ENCODE measurements at regions not wholly inside any gene's neighbourhood (a gene's known extent, or its start where the extent isn't known, plus 50 kb on each side); places are given as distances from the start of the nearest gene placed in this dataset.

- DNase-seq (ENCODE audit: low spot score in 2 of 2): peak in 1 of 2 donors; percentile 75
- no peak overlapping the region for H3K4me3 ChIP-seq (ENCODE audit: low read depth, poor library complexity, severe bottlenecking)
- TF ChIP-seq POLR2A (IDR thresholded peaks at IDR 0.05): no peak
- 61 to 67% methylated on average over 19 of the region's 19 CpGs for WGBS, 2 donors
- intact Hi-C loops (cut with DNase I; ENCODE audit: low total_unique reads): no loop called here
Measured at GRCh38 chr6:169075211-169075914, 178.3 kb downstream of the THBS2 start.

GRCh38 chr6:169074526-169074925 lies 179.1 kb downstream of the THBS2 start:
- H3K4me3 ChIP-seq (ENCODE audit: low read depth, poor library complexity, severe bottlenecking): no peak overlapping the region
- DNase-seq (ENCODE audit: low spot score in 2 of 2): no peak
- 66 to 73% methylated on average over 4 of the region's 4 CpGs for WGBS, 2 donors
- no peak for TF ChIP-seq POLR2A (IDR thresholded peaks at IDR 0.05)
- TF ChIP-seq CTCF (IDR thresholded peaks at IDR 0.05): no peak
- intact Hi-C loops (cut with DNase I; ENCODE audit: low total_unique reads): no loop called here

- TF ChIP-seq POLR2A (IDR thresholded peaks at IDR 0.05): no peak
- no peak for TF ChIP-seq CTCF (IDR thresholded peaks at IDR 0.05)
- intact Hi-C loops (cut with DNase I; ENCODE audit: low total_unique reads): no loop called here
- 65 to 71% methylated on average over 3 of the region's 3 CpGs for WGBS, 2 donors
- H3K4me3 ChIP-seq (ENCODE audit: low read depth, poor library complexity, severe bottlenecking): no peak overlapping the region
- peak in 1 of 2 donors; percentile 53 for DNase-seq (ENCODE audit: low spot score in 2 of 2)
Measured at GRCh38 chr6:169073311-169073710, 180.3 kb downstream of the THBS2 start.

- DNase-seq (ENCODE audit: low spot score in 2 of 2): peak in 1 of 2 donors; percentile 67
- intact Hi-C loops (cut with DNase I; ENCODE audit: low total_unique reads): no loop called here
Measured at GRCh38 chr6:169072127-169073042, 181.3 kb downstream of the THBS2 start.

GRCh38 chr6:169071394-169071793 lies 182.3 kb downstream of the THBS2 start:
- no peak for DNase-seq (ENCODE audit: low spot score in 2 of 2)
- 84% methylated on average over 7 of the region's 7 CpGs for WGBS, 2 donors
- no peak overlapping the region for H3K4me3 ChIP-seq (ENCODE audit: low read depth, poor library complexity, severe bottlenecking)
- intact Hi-C loops (cut with DNase I; ENCODE audit: low total_unique reads): no loop called here
- TF ChIP-seq CTCF (IDR thresholded peaks at IDR 0.05) (no peak), POLR2A (IDR thresholded peaks at IDR 0.05) (no peak)

More at GRCh38 chr6:169072127-169073042, 181.3 kb downstream of the THBS2 start:
- WGBS, 2 donors: 90 to 93% methylated on average over 22 to 23 of the region's 23 CpGs
- TF ChIP-seq CTCF (IDR thresholded peaks at IDR 0.05): no peak
- TF ChIP-seq POLR2A (IDR thresholded peaks at IDR 0.05): no peak
- H3K4me3 ChIP-seq (ENCODE audit: low read depth, poor library complexity, severe bottlenecking): no peak overlapping the region

GRCh38 chr6:169070506-169071176 lies 183.0 kb downstream of the THBS2 start:
- intact Hi-C loops (cut with DNase I; ENCODE audit: low total_unique reads): no loop called here
- peak; percentile 80 to 95 for DNase-seq (ENCODE audit: low spot score in 2 of 2)
- no peak overlapping the region for H3K4me3 ChIP-seq (ENCODE audit: low read depth, poor library complexity, severe bottlenecking)
- 44 to 50% methylated on average over 14 of the region's 14 CpGs for WGBS, 2 donors
- TF ChIP-seq POLR2A (IDR thresholded peaks at IDR 0.05): no peak
- TF ChIP-seq CTCF (IDR thresholded peaks at IDR 0.05): no peak
